ES-I3 (cell line): ENCODE measurements at regions not wholly inside any gene's neighbourhood (a gene's known extent, or its start where the extent isn't known, plus 50 kb on each side); places are given as distances from the start of the nearest gene placed in this dataset.
"Not testable (repeated sequence)": the region's sequence is repeated elsewhere in the genome, so short reads cannot be mapped to it uniquely, and the experiment has no call there.

Experiments used
- H3K36me3 ChIP-seq: 2 replicates; pipeline ENCODE4 v1.6.1; 2013; ENCODE audit warnings: mild to moderate bottlenecking, low read length, control low read depth, moderate library complexity; ENCODE audit not compliant: insufficient read depth
- H3K4me1 ChIP-seq: 2 replicates; pipeline ENCODE4 v1.6.1; 2013; ENCODE audit warnings: mild to moderate bottlenecking, control low read depth, low read length; ENCODE audit not compliant: insufficient read depth
- H3K9ac ChIP-seq: 2 replicates; pipeline ENCODE4 v1.6.1; 2013; ENCODE audit warnings: low read depth, mild to moderate bottlenecking, low read length, moderate library complexity
- H3K9me3 ChIP-seq: 2 replicates; pipeline ENCODE4 v1.6.1; 2013; ENCODE audit warnings: mild to moderate bottlenecking, low read length, moderate library complexity; ENCODE audit not compliant: control insufficient read depth, insufficient read depth

DNA sequence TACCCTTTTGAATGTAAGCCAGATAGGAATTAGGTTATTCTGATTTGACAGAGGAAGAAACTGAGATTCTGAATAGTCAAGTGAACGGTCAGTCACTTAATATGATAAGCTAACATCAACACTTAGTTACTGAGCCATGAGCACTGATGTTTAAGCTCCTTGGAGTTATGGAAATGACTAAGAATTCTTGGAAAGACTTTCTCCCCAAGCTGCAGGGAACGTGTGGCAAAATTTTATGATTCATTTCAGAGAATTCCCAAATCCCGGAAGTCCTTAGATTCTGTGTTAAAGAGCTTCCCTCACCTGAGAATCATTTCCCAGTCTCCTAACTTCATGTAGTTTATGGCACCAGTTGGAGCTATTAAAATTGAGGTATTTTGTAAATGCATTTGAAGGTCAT, 330.9 kb downstream of the XPNPEP1 start:
- Histone ChIP-seq H3K4me1 (peaks cover 10% of the 10 kb centered on the region; the same call in 1 of the 2 replicates), H3K9ac (no peak overlapping the region), H3K9me3 (no peaks in the 10 kb centered on the region), H3K36me3 (no peaks in the 10 kb centered on the region)

DNA sequence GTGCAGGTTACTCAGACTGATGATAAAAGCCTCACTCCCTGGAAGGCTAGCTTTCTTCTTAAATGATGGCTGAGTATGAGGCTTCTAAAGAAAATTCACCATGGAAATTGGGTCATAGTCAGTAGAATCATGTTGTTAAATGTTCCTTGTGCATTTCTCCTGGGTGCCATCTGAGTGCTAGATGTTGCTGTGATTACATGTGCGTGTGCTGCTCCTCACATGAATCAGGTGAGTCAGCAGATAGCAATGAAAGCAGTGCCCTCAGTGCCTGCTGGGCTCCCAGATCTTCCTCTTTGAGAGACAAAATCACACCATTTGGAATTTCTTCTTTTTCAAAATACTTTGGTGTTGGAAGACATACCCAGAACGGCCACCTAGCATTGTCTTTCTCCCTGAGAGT, 331.7 kb downstream of the XPNPEP1 start:
- Histone ChIP-seq H3K36me3 (no peaks in the 10 kb centered on the region), H3K9ac (no peak overlapping the region), H3K4me1 (peaks cover 10% of the 10 kb centered on the region; the same call in 1 of the 2 replicates), H3K9me3 (no peaks in the 10 kb centered on the region)

GRCh38 chr10:109588259-109588658, 335.1 kb downstream of the XPNPEP1 start:
- Histone ChIP-seq H3K9me3 (no peaks in the 10 kb centered on the region), H3K4me1 (peaks cover 10% of the 10 kb centered on the region; the same call in 1 of the 2 replicates), H3K9ac (no peak overlapping the region), H3K36me3 (no peaks in the 10 kb centered on the region)

- H3K4me1 ChIP-seq = peaks cover 10% of the 10 kb centered on the region; the same call in 1 of the 2 replicates
- no peak overlapping the region for H3K9ac ChIP-seq
- no peaks in the 10 kb centered on the region for H3K9me3 ChIP-seq
- H3K36me3 ChIP-seq = no peaks in the 10 kb centered on the region
Observed at GRCh38 chr10:109587366-109587765, 335.9 kb downstream of the XPNPEP1 start.

DNA sequence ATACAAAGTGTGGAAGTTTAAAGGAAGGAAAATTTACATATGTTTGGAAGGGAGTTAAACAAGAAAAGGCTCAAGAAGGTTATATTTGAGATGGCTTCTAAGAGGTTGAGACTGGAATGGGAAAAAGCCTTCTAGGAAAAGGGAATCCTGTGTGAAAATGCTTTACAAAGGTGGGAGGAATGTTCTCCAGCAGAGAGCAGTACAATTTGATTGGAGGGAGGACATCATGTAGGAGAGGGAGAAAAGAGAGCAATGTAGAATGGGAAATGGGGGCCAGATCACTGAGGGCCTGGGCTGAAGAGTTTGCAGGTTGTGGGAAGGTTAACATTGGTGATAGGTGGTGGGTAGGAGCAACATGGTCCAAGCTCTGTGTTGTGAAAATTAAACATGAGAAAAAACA, 366.9 kb downstream of the XPNPEP1 start:
- H3K36me3 ChIP-seq = no peaks in the 10 kb centered on the region
- H3K4me1 ChIP-seq = peaks cover 5% of the 10 kb centered on the region; the same call in 1 of the 2 replicates
- no peaks in the 10 kb centered on the region for H3K9me3 ChIP-seq
- H3K9ac ChIP-seq = no peak overlapping the region; the same call in 1 of the 2 replicates

GRCh38 chr10:109542050-109542603, 381.2 kb downstream of the XPNPEP1 start:
- H3K36me3 ChIP-seq = not testable (repeated sequence)

DNA sequence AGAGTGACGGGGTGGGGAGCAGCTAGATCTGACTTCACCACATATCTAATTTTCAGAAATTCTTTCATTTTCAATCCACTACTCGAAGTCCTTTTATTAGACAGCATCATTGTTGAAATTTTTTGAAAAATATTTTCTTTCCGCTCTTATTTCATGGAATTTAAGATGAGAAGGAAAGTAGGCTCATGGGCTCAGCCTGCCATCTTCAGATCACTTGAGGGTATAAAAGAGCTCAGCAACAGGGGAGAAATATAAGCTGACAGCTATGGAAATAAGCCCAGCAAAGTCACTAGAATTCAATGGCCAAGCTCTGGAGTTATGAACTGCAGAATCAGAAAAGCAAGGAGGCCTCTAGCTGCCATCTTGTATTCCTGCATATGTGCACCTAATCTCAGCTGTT, 389.1 kb downstream of the XPNPEP1 start:
- H3K9ac ChIP-seq = no peak overlapping the region
- no peaks in the 10 kb centered on the region for H3K9me3 ChIP-seq
- no peaks in the 10 kb centered on the region for H3K36me3 ChIP-seq
- no peaks in the 10 kb centered on the region for H3K4me1 ChIP-seq

More at GRCh38 chr10:109542050-109542603, 381.2 kb downstream of the XPNPEP1 start:
- H3K9me3 ChIP-seq, H3K9ac ChIP-seq, H3K4me1 ChIP-seq: not testable (repeated sequence)

- H3K9me3 ChIP-seq = no peaks in the 10 kb centered on the region
- no peaks in the 10 kb centered on the region for H3K36me3 ChIP-seq
- H3K4me1 ChIP-seq = no peaks in the 10 kb centered on the region
- no peak overlapping the region for H3K9ac ChIP-seq
Observed at GRCh38 chr10:109529258-109529657, 394.1 kb downstream of the XPNPEP1 start.

DNA sequence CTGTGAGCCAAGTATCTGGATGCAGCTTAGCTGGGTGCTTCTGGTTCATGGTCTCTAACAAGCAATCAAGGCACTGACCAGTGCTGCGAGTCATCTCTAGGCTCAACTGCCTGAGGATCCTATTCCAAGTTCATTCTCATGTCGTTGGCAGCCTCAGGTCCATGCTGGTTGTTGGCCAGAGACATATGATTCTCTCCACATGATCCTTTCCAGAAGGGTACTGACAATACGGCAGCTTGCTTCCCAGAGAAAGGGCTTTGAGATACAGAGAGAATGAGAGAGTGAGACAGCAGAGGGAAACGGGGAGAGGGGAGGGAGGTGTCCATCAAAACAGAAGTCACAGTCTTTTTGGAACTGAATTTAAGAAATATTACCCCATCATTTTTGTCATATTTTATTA, 405.6 kb downstream of the XPNPEP1 start:
- no peak overlapping the region for H3K9ac ChIP-seq
- H3K9me3 ChIP-seq = no peaks in the 10 kb centered on the region
- no peaks in the 10 kb centered on the region for H3K4me1 ChIP-seq
- H3K36me3 ChIP-seq = no peaks in the 10 kb centered on the region

- H3K4me1 ChIP-seq = no peaks in the 10 kb centered on the region
- H3K9me3 ChIP-seq = peaks cover 5% of the 10 kb centered on the region; the same call in 1 of the 2 replicates
- H3K9ac ChIP-seq = no peak overlapping the region
- H3K36me3 ChIP-seq = no peaks in the 10 kb centered on the region
Observed at GRCh38 chr10:109504401-109504800, 418.9 kb downstream of the XPNPEP1 start.

GRCh38 chr10:109487691-109488090, 435.6 kb downstream of the XPNPEP1 start:
- Histone ChIP-seq H3K4me1 (no peaks in the 10 kb centered on the region), H3K9me3 (no peaks in the 10 kb centered on the region), H3K9ac (no peak overlapping the region), H3K36me3 (no peaks in the 10 kb centered on the region)

DNA sequence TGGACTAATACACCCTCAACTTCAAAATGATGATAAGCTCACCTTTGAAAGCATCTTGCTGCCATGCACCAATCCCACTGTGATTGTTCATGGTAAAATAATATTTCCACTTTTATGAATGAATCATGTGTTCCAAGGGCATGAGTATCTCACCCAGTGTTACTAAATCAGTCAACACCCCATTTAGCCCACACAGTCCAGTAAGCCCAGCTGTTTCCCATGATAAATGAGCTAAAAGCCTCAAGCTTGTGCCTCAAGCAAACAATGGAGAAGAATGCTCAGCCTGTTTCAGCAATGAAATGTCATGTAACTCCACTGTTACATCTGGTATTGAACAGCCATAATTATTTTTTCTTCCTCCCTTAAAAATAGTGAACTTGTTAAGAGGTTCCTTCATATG, 442.5 kb downstream of the XPNPEP1 start:
- Histone ChIP-seq H3K36me3 (no peaks in the 10 kb centered on the region), H3K9me3 (no peaks in the 10 kb centered on the region), H3K4me1 (no peaks in the 10 kb centered on the region), H3K9ac (no peak overlapping the region)

DNA sequence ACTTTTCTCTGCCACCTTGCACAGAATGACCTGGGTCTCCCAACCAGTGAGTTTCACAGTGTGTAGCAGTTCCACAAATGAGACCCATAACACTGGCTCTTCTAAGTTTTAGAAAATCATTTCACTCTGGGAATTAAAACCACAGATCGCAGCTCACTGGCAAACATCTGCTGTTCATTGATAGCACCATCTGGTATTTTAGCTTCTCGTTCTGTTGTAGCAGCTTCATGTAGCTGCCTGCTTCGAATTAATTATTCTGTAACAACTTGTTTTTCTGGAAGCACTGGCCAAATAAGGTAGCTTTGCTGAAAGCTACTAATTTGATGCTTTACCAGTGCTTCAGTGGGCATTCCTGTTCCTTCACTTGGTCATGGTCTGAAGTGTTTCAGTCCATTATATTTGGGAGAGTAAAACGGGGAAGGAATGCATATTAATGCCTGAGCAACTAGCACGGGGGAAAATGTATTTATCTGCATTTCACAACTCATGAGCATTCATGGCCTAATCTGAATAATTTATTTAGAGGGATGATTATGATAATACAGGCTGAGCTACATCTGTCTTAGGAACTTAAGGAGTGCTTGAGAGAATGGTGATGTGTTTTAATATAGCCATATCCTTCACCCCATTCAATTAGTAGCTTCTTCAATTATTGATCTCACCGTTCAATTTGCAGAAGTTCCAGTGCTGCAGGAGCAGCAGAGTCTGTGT, 447.4 kb downstream of the XPNPEP1 start:
- H3K9ac ChIP-seq = no peak overlapping the region
- H3K4me1 ChIP-seq = 0 out of 2 replicates have a peak, but pooled peaks cover 3% of the 10 kb centered on the region
- no peaks in the 10 kb centered on the region for H3K9me3 ChIP-seq
- no peaks in the 10 kb centered on the region for H3K36me3 ChIP-seq

- no peaks in the 10 kb centered on the region for H3K9me3 ChIP-seq
- H3K4me1 ChIP-seq = 0 out of 2 replicates have a peak, but pooled peaks cover 3% of the 10 kb centered on the region
- H3K36me3 ChIP-seq = no peaks in the 10 kb centered on the region
- H3K9ac ChIP-seq = no peak overlapping the region
Observed at GRCh38 chr10:109474812-109475211, 448.5 kb downstream of the XPNPEP1 start.

- H3K9ac ChIP-seq = no peak overlapping the region
- H3K9me3 ChIP-seq = no peaks in the 10 kb centered on the region
- no peaks in the 10 kb centered on the region for H3K36me3 ChIP-seq
- 0 out of 2 replicates have a peak, but pooled peaks cover 3% of the 10 kb centered on the region for H3K4me1 ChIP-seq
Observed at GRCh38 chr10:109474261-109474660, 449.1 kb downstream of the XPNPEP1 start.
